HL-60 (cell line): ENCODE measurements at regions not wholly inside any gene's neighbourhood (a gene's known extent, or its start where the extent isn't known, plus 50 kb on each side); places are given as distances from the start of the nearest gene placed in this dataset.

ENCODE experiments used
- POLR2AphosphoS5 ChIP-seq: IDR thresholded peaks from 2 replicates; pipeline ENCODE4 v1.6.1; 2012; ENCODE audit warnings: low read depth
- TF ChIP-seq, protein P1 (sequence below): IDR thresholded peaks from one replicate; pipeline ENCODE4 v1.5.1; 2011; ENCODE audit warnings: low read length, control low read depth, inconsistent platforms; ENCODE audit not compliant: insufficient read depth

DNA sequence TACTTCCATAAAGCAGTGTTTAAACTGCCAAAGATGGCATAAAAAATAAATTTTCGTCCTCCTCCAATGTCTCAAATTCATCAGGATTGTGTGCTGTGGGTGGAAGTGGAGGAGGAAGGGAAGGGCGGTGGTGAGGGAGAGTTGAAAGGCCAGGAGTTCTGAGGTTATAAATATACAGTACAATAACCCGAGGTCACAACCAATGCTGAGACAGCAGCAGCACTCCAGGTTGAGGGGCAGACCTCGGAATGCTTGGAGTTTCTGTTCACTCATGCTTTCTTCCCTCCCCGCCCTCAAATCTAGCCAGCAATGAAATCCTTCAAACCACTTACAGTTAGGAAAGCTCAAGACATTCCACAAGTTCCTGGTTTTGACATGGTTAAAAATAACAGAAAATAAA lies 134.0 kb upstream of the SMAD1 start:
- TF ChIP-seq, protein P1, sequence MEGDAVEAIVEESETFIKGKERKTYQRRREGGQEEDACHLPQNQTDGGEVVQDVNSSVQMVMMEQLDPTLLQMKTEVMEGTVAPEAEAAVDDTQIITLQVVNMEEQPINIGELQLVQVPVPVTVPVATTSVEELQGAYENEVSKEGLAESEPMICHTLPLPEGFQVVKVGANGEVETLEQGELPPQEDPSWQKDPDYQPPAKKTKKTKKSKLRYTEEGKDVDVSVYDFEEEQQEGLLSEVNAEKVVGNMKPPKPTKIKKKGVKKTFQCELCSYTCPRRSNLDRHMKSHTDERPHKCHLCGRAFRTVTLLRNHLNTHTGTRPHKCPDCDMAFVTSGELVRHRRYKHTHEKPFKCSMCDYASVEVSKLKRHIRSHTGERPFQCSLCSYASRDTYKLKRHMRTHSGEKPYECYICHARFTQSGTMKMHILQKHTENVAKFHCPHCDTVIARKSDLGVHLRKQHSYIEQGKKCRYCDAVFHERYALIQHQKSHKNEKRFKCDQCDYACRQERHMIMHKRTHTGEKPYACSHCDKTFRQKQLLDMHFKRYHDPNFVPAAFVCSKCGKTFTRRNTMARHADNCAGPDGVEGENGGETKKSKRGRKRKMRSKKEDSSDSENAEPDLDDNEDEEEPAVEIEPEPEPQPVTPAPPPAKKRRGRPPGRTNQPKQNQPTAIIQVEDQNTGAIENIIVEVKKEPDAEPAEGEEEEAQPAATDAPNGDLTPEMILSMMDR, result no peak
- TF ChIP-seq POLR2AphosphoS5, result no peak
